ENCODE measurements at regions not wholly inside any gene's neighbourhood (a gene's known extent, or its start where the extent isn't known, plus 50 kb on each side); places are given as distances from the start of the nearest gene placed in this dataset.

- in situ Hi-C loops (cut with MboI; ENCODE audit: low sequenced_read_pairs) (no loop called here), intact Hi-C loops (cut with micrococcal nuclease) (no loop called here), dilution Hi-C loops (cut with HindIII; ENCODE audit: low sequenced_read_pairs, unreplicated experiment) (no loop called here)
- Histone ChIP-seq H2BK120ac (ENCODE audit: low read depth, low read length) (no peak overlapping the region), H3K4ac (ENCODE audit: low read depth, low read length) (no peak overlapping the region), H2BK15ac (ENCODE audit: low read depth, low read length) (no peak overlapping the region), H3K4me2 (ENCODE audit: low read depth, low read length) (no peak overlapping the region), H3K4me1 (ENCODE audit: control insufficient read depth, insufficient read depth, low read length) (no peaks in the 10 kb centered on the region), H3K27me3 (ENCODE audit: control insufficient read depth, insufficient read depth, low read length) (no peaks in the 10 kb centered on the region), H3K18ac (ENCODE audit: low read depth, low read length) (no peak overlapping the region), H4K20me1 (ENCODE audit: insufficient read depth, low read length) (no peaks in the 10 kb centered on the region), H2BK20ac (ENCODE audit: low read depth, low read length) (no peak overlapping the region), H3K9me1 (ENCODE audit: insufficient read depth, low read length) (no peaks in the 10 kb centered on the region), H2BK5ac (ENCODE audit: low read depth, low read length, poor library complexity, severe bottlenecking) (no peak overlapping the region), H3K4me3 (ENCODE audit: insufficient read depth, low read depth, low read length) (no peak overlapping the region), H4K5ac (ENCODE audit: low read depth, low read length) (no peak overlapping the region), H4K91ac (ENCODE audit: insufficient read depth, low read depth, low read length) (no peak overlapping the region), H3K36me3 (ENCODE audit: control insufficient read depth, insufficient read depth, low read length) (no peaks in the 10 kb centered on the region), H3K27ac (ENCODE audit: insufficient read depth, low read length) (no peak overlapping the region), H3K14ac (replicated peaks; ENCODE audit: low read depth, low read length) (no peak overlapping the region), H3K56ac (ENCODE audit: extremely low read depth, insufficient read depth, low read length) (no peak overlapping the region), H2AFZ (replicated peaks; ENCODE audit: low read length, poor library complexity) (no peak overlapping the region), H3K79me1 (ENCODE audit: low read depth in 1 of 2, low read length in 2 of 2) (no peaks in the 10 kb centered on the region), H3K9ac (ENCODE audit: low read depth, low read length) (no peak overlapping the region), H2AK9ac (replicated peaks; ENCODE audit: low read depth, low read length, poor library complexity) (no peak overlapping the region), H3K9me3 (ENCODE audit: control insufficient read depth, insufficient read depth, low read length) (peaks cover 4% of the 10 kb centered on the region; the same call in 1 of the 2 replicates), H2AK5ac (ENCODE audit: low read depth, low read length) (no peak overlapping the region), H3K23ac (ENCODE audit: low read depth, low read length) (no peak overlapping the region), H4K8ac (ENCODE audit: low read depth in 2 of 2, low read length in 2 of 2) (no peak overlapping the region)
- ATAC-seq (ENCODE audit: low read depth) (no peak), DNase-seq (no peak)
- CTCF ChIA-PET, result no interaction called here
- POLR2A ChIA-PET (ENCODE audit: unreplicated experiment), result no interaction called here
- TF ChIP-seq CEBPB (IDR thresholded peaks at IDR 0.05; ENCODE audit: low read depth, low read length) (no peak), MXI1 (IDR thresholded peaks at IDR 0.05; ENCODE audit: borderline replicate concordance, low read depth, low read length) (no peak), RFX5 (IDR thresholded peaks at IDR 0.05; ENCODE audit: low read depth, low read length) (no peak), POLR2A (IDR thresholded peaks at IDR 0.05; ENCODE audit: low read depth, low read length) (no peak), MAFK (IDR thresholded peaks at IDR 0.05; ENCODE audit: low read depth, low read length) (no peak)
- TF ChIP-seq, protein P1, sequence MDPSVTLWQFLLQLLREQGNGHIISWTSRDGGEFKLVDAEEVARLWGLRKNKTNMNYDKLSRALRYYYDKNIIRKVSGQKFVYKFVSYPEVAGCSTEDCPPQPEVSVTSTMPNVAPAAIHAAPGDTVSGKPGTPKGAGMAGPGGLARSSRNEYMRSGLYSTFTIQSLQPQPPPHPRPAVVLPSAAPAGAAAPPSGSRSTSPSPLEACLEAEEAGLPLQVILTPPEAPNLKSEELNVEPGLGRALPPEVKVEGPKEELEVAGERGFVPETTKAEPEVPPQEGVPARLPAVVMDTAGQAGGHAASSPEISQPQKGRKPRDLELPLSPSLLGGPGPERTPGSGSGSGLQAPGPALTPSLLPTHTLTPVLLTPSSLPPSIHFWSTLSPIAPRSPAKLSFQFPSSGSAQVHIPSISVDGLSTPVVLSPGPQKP (IDR thresholded peaks at IDR 0.05; ENCODE audit: borderline replicate concordance, low read depth, low read length), result no peak
- TF ChIP-seq, protein P2, sequence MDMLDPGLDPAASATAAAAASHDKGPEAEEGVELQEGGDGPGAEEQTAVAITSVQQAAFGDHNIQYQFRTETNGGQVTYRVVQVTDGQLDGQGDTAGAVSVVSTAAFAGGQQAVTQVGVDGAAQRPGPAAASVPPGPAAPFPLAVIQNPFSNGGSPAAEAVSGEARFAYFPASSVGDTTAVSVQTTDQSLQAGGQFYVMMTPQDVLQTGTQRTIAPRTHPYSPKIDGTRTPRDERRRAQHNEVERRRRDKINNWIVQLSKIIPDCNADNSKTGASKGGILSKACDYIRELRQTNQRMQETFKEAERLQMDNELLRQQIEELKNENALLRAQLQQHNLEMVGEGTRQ (IDR thresholded peaks at IDR 0.05; ENCODE audit: low read depth, low read length), result no peak
- BruUV-seq (replicated peaks), result no TSS peak
Measured at GRCh38 chr12:71239731-71240130, 81.9 kb upstream of the TSPAN8 start.

Measured in IMR-90 (cell line).